ENCODE measurements at regions not wholly inside any gene's neighbourhood (a gene's known extent, or its start where the extent isn't known, plus 50 kb on each side); places are given as distances from the start of the nearest gene placed in this dataset.

DNA sequence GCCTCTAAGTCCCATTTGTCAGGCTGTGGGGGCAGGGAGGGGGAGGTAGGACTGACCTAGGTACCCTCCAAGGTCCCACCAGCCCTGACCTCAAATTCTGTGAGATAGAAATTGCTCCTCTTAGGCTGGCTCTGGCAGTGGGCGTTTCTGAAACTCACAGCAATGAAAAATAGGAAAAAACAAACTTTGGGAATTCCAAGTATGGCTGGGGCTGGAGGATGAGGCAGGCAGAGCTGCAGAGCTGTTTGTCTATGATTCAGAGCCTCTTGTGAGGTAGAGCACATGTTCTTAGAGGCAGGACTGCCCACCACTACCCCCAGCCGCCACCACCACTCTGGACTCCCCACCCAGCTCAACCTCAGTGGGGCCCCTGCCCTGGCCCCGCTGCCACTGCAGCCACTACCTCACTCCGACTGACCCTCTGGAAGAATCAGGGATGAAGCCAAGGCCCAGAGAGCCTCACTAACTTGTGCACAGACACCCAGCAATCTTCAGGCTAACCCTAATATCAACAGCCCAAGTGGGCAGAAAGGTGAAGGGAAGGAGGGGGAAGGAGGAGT, 98.2 kb downstream of the PJA1 start:
- Mint-ChIP-seq H3K4me3 (ENCODE audit: low read depth, unreplicated experiment) (no peak overlapping the region), H3K27me3 (ENCODE audit: unreplicated experiment) (peaks cover 13% of the 10 kb centered on the region), H3K27ac (ENCODE audit: unreplicated experiment) (no peak overlapping the region), H3K9me3 (ENCODE audit: low read depth, unreplicated experiment) (no peaks in the 10 kb centered on the region), H3K4me1 (ENCODE audit: low read depth, unreplicated experiment) (no peaks in the 10 kb centered on the region), H3K36me3 (ENCODE audit: insufficient read depth, unreplicated experiment) (no peaks in the 10 kb centered on the region)
- intact Hi-C loops (cut with micrococcal nuclease; ENCODE audit: unreplicated experiment): no loop called here
- CTCF ChIA-PET: no interaction called here
- no TSS peak for BruUV-seq (replicated peaks)
- no peak for DNase-seq
- TF ChIP-seq CTCF (IDR thresholded peaks at IDR 0.05; ENCODE audit: unreplicated experiment): no peak

DNA sequence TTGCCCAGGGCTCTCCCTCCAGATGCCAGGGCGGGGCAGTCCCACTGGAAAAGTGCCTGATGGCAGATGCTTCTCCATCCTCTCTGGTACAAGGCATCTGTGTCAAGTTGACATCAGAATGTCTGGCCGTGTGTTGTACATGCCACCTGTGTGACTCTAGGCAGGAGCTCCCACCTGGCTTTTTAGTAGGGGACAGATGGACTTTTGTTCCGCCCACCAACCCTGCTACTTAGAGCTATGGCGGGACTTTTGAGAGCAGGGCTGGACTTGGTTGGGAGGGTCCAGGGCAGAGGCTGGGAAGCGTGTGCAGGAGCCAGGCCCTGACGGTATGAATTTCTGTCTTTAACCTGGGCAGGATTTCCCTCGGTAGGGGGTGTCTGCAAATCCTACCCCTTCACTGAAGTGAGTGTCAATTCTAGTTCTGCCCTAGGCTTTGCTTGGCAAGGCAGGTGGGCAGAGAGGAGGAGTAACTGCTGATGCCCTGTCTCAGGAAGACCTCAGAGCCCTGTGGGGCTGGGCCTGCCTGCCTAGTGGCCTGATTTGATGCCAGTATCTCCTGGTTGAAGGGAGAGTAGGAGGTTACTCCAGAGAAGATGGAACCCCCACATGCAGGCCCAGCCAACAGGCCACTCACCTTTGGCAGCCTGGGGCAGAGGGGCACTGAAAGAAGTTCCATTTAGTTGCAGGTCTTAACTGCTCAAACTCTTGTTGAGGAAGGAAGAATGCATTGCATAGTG, 99.1 kb downstream of the PJA1 start:
- no TSS peak for BruUV-seq (replicated peaks)
- Mint-ChIP-seq H3K36me3 (ENCODE audit: insufficient read depth, unreplicated experiment) (no peaks in the 10 kb centered on the region), H3K4me3 (ENCODE audit: low read depth, unreplicated experiment) (no peak overlapping the region), H3K9me3 (ENCODE audit: low read depth, unreplicated experiment) (no peaks in the 10 kb centered on the region), H3K27ac (ENCODE audit: unreplicated experiment) (no peak overlapping the region), H3K4me1 (ENCODE audit: low read depth, unreplicated experiment) (no peaks in the 10 kb centered on the region), H3K27me3 (ENCODE audit: unreplicated experiment) (peaks cover 13% of the 10 kb centered on the region)
- no peak for DNase-seq
- CTCF ChIA-PET: interaction anchor here (0.6 kb wide), 1 partner anchor 222 kb away, joined by 3 read pairs; no protein-coding TSS in a partner anchor
- intact Hi-C loops (cut with micrococcal nuclease; ENCODE audit: unreplicated experiment): no loop called here
- no peak for TF ChIP-seq CTCF (IDR thresholded peaks at IDR 0.05; ENCODE audit: unreplicated experiment)

- H3K9me3 Mint-ChIP-seq (ENCODE audit: low read depth, unreplicated experiment): no peaks in the 10 kb centered on the region
- H3K4me1 Mint-ChIP-seq (ENCODE audit: low read depth, unreplicated experiment): no peaks in the 10 kb centered on the region
- CTCF ChIA-PET: interaction anchor here (0.6 kb wide), 1 partner anchor 223 kb away, joined by 3 read pairs; no protein-coding TSS in a partner anchor
- H3K36me3 Mint-ChIP-seq (ENCODE audit: insufficient read depth, unreplicated experiment): no peaks in the 10 kb centered on the region
- H3K27ac Mint-ChIP-seq (ENCODE audit: unreplicated experiment): no peak overlapping the region
- no peak for TF ChIP-seq CTCF (IDR thresholded peaks at IDR 0.05; ENCODE audit: unreplicated experiment)
- intact Hi-C loops (cut with micrococcal nuclease; ENCODE audit: unreplicated experiment): no loop called here
- no TSS peak for BruUV-seq (replicated peaks)
- no peak overlapping the region for H3K4me3 Mint-ChIP-seq (ENCODE audit: low read depth, unreplicated experiment)
- peaks cover 13% of the 10 kb centered on the region for H3K27me3 Mint-ChIP-seq (ENCODE audit: unreplicated experiment)
- DNase-seq: no peak
These were observed 99.8 kb downstream of the PJA1 start for GRCh38 chrX:69065451-69065850.

DNA sequence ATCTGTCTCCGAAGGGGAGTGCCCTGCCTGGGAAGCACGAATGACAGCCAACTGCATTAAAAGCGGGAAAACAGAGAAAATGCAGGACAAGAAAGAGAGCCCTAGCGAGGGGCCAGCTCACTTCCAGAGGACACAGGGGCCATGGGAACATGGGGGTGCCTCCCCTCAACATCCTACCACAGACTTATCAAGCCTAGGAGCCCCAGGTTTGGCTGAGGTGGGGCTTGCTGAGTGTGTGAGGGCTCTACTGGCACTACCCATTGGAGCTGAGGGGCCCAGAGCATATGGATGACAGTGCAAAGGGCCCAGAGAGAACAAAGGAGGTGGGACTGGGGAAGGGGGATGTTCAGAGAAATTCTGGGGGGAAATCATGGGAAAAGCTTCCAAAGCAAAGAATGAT, 101.8 kb downstream of the PJA1 start:
- H3K27ac Mint-ChIP-seq (ENCODE audit: unreplicated experiment): no peak overlapping the region
- no peak for TF ChIP-seq CTCF (IDR thresholded peaks at IDR 0.05; ENCODE audit: unreplicated experiment)
- BruUV-seq (replicated peaks): no TSS peak
- peaks cover 4% of the 10 kb centered on the region for H3K36me3 Mint-ChIP-seq (ENCODE audit: insufficient read depth, unreplicated experiment)
- no peaks in the 10 kb centered on the region for H3K4me1 Mint-ChIP-seq (ENCODE audit: low read depth, unreplicated experiment)
- intact Hi-C loops (cut with micrococcal nuclease; ENCODE audit: unreplicated experiment): no loop called here
- CTCF ChIA-PET: no interaction called here
- no peak for DNase-seq
- H3K9me3 Mint-ChIP-seq (ENCODE audit: low read depth, unreplicated experiment): no peaks in the 10 kb centered on the region
- H3K4me3 Mint-ChIP-seq (ENCODE audit: low read depth, unreplicated experiment): no peak overlapping the region
- peaks cover 13% of the 10 kb centered on the region for H3K27me3 Mint-ChIP-seq (ENCODE audit: unreplicated experiment)
